DOHH2 (cell line): ENCODE measurements at regions not wholly inside any gene's neighbourhood (a gene's known extent, or its start where the extent isn't known, plus 50 kb on each side); places are given as distances from the start of the nearest gene placed in this dataset.

Experiments used
- EZH2phosphoT487 ChIP-seq: fragments of 200-600 bp; sonication (generic); IDR thresholded peaks from 2 replicates; pipeline ENCODE4 v1.6.1; 2017; ENCODE audit warnings: borderline replicate concordance, mild to moderate bottlenecking, antibody characterized with exemption, low read length, moderate library complexity, mixed read lengths
- TF ChIP-seq, protein P1 (sequence below): fragments of 200-600 bp; sonication (generic); IDR thresholded peaks from one replicate; pipeline ENCODE4 v1.5.1; 2014; ENCODE audit warnings: antibody characterized with exemption, mild to moderate bottlenecking, low read depth, low read length; ENCODE audit not compliant: poor library complexity, severe bottlenecking

DNA sequence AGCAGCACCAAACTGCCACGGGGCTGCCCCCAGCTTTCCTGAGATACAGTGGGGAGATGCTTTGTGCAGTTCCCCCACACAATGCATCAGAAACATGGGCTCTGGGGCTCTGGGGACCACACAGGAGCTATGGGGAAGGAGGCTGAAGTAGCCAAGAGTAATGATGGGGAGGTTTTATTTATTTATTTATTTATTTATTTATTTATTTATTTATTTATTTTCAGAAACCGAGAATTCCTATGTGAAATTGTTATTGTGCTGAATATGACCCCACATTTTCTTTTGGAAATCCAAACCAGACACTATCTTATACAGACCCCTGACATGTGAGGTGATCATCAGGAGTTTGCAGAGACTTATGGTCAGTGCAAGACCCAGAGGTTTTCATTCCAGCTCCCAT, 84.4 kb downstream of the MTNR1B start:
- TF ChIP-seq, protein P1, sequence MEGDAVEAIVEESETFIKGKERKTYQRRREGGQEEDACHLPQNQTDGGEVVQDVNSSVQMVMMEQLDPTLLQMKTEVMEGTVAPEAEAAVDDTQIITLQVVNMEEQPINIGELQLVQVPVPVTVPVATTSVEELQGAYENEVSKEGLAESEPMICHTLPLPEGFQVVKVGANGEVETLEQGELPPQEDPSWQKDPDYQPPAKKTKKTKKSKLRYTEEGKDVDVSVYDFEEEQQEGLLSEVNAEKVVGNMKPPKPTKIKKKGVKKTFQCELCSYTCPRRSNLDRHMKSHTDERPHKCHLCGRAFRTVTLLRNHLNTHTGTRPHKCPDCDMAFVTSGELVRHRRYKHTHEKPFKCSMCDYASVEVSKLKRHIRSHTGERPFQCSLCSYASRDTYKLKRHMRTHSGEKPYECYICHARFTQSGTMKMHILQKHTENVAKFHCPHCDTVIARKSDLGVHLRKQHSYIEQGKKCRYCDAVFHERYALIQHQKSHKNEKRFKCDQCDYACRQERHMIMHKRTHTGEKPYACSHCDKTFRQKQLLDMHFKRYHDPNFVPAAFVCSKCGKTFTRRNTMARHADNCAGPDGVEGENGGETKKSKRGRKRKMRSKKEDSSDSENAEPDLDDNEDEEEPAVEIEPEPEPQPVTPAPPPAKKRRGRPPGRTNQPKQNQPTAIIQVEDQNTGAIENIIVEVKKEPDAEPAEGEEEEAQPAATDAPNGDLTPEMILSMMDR, result no peak
- no peak for TF ChIP-seq EZH2phosphoT487
